HCT116 (cell line): ENCODE measurements at regions not wholly inside any gene's neighbourhood (a gene's known extent, or its start where the extent isn't known, plus 50 kb on each side); places are given as distances from the start of the nearest gene placed in this dataset.

Experiments used
- CEBPB ChIP-seq: IDR thresholded peaks from 2 replicates; pipeline ENCODE4 v1.6.1; 2012; ENCODE audit warnings: low read depth
- EGR1 ChIP-seq: IDR thresholded peaks from 2 replicates; pipeline ENCODE4 v1.6.1; 2012; ENCODE audit warnings: low read depth
- EZH2 ChIP-seq: fragments of 200-600 bp; sonication (generic); IDR thresholded peaks from 2 replicates; pipeline ENCODE4 v1.6.1; 2017; ENCODE audit warnings: antibody characterized with exemption, mixed run types
- FOSL1 ChIP-seq: IDR thresholded peaks from 2 replicates; pipeline ENCODE4 v1.6.1; 2012; ENCODE audit warnings: low read depth
- POLR2A ChIP-seq: IDR thresholded peaks from 2 replicates; pipeline ENCODE4 v1.7.0; 2011; ENCODE audit warnings: borderline replicate concordance; ENCODE audit not compliant: insufficient read depth, insufficient read length; ENCODE audit errors: extremely low read depth
- TCF7L2 ChIP-seq: IDR thresholded peaks from 2 replicates; pipeline ENCODE4 v1.7.0; 2011; ENCODE audit warnings: borderline replicate concordance, inconsistent platforms; ENCODE audit not compliant: insufficient read depth, insufficient read length; ENCODE audit errors: extremely low read depth
- YY1 ChIP-seq: IDR thresholded peaks from 2 replicates; pipeline ENCODE4 v1.6.1; 2011; ENCODE audit warnings: low read length, low read depth, moderate library complexity, mild to moderate bottlenecking; ENCODE audit not compliant: insufficient replicate concordance; ENCODE audit errors: extremely low read depth
- TF ChIP-seq, protein P1 (sequence below): IDR thresholded peaks from 2 replicates; pipeline ENCODE4 v1.6.1; 2012
- TF ChIP-seq, protein P2 (sequence below), 3 experiments: fragments of 200-600 bp in 1 of 3; sonication (generic) in 1 of 3; IDR thresholded peaks in 2 of 3; conservative IDR thresholded peaks in 1 of 3; 2 replicates each; pipeline ENCODE4 v1.5.1; 2012 to 2017; ENCODE audit warnings: low read depth in 2 of 3, low read length in 2 of 3, antibody characterized with exemption in 1 of 3, borderline replicate concordance in 1 of 3, control low read depth in 1 of 3, mild to moderate bottlenecking in 1 of 3, mixed read lengths in 1 of 3, mixed run types in 1 of 3, moderate library complexity in 1 of 3; ENCODE audit not compliant: insufficient read depth in 1 of 3

DNA sequence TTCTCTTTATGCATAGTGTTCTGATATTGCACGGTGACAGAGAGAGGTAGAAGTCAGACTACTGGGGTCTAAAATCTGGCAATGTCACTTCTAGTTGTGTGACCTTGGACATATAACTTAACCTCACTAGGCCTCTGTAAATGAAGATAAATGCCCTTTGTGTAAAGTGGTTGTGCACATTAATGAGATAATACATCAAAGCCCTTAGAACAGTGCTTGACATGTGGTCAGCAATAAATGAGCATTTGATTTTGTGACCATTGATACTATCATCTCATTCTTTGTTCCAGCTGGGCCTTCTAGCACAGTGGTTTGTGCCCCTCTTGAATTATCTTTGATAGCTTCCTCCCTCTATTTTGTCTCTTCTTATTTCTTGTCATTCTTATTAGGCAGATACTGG lies 74.1 kb upstream of the C10orf90 start:
- TF ChIP-seq, protein P1, sequence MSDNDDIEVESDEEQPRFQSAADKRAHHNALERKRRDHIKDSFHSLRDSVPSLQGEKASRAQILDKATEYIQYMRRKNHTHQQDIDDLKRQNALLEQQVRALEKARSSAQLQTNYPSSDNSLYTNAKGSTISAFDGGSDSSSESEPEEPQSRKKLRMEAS, result no peak
- no peak for TF ChIP-seq FOSL1
- TF ChIP-seq YY1, result no peak
- no peak for TF ChIP-seq TCF7L2
- TF ChIP-seq POLR2A, result no peak
- TF ChIP-seq, protein P2, sequence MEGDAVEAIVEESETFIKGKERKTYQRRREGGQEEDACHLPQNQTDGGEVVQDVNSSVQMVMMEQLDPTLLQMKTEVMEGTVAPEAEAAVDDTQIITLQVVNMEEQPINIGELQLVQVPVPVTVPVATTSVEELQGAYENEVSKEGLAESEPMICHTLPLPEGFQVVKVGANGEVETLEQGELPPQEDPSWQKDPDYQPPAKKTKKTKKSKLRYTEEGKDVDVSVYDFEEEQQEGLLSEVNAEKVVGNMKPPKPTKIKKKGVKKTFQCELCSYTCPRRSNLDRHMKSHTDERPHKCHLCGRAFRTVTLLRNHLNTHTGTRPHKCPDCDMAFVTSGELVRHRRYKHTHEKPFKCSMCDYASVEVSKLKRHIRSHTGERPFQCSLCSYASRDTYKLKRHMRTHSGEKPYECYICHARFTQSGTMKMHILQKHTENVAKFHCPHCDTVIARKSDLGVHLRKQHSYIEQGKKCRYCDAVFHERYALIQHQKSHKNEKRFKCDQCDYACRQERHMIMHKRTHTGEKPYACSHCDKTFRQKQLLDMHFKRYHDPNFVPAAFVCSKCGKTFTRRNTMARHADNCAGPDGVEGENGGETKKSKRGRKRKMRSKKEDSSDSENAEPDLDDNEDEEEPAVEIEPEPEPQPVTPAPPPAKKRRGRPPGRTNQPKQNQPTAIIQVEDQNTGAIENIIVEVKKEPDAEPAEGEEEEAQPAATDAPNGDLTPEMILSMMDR (IDR thresholded peaks at IDR 0.05 in 2 of 3, conservative IDR thresholded peaks at IDR 0.05 in 1 of 3; ENCODE audit: borderline replicate concordance in 1 of 3, insufficient read depth in 1 of 3, low read depth in 2 of 3, low read length in 2 of 3), result no peak
- no peak for TF ChIP-seq EZH2
- no peak for TF ChIP-seq EGR1
- no peak for TF ChIP-seq CEBPB
